K562 (cell line): ENCODE measurements at regions not wholly inside any gene's neighbourhood (a gene's known extent, or its start where the extent isn't known, plus 50 kb on each side); places are given as distances from the start of the nearest gene placed in this dataset.

ENCODE experiments used
- POLR2A ChIP-seq: fragments of 450-650 bp; conservative IDR thresholded peaks from 2 replicates; pipeline ENCODE4 v1.6.1; 2016
- RAD21 ChIP-seq, 2 experiments: fragments of 250-450 bp in 1 of 2; fragments of 450-650 bp in 1 of 2; sonication (Bioruptor Pico) in 1 of 2; formaldehyde crosslinking in 1 of 2; IDR thresholded peaks in 1 of 2; conservative IDR thresholded peaks in 1 of 2; 2 replicates each; pipeline versions ENCODE4 v1.4.0 to v1.8.0; 2020 to 2022; ENCODE audit warnings: mild to moderate bottlenecking in 2 of 2, moderate library complexity in 1 of 2
- TF ChIP-seq, protein P1 (sequence below): fragments of 250-450 bp; sonication (Bioruptor Pico); IDR thresholded peaks from 2 replicates; pipeline ENCODE4 v1.9.0; 2021; ENCODE audit warnings: mild to moderate bottlenecking, inconsistent platforms

DNA sequence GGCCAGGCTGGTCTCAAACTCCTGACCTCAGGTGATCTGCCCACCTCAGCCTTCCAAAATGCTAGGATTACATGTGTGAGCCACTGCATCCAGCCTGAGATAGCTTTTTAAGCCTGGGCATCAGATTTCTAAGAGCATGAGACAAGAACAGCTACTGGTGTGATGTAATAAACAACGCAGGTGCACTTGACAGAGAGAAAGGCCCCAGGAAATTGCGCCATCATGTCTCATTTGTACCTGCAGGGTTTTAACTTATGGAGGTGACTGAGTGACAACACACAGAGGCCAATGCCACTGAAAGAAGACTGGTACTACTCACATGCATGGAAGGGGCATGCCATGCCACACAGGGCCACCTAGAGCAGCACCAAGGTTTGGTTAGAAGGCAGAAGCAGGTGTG, 209.4 kb downstream of the SP3 start:
- TF ChIP-seq RAD21 (CRISPR knock-in tag; conservative IDR thresholded peaks at IDR 0.05 in 1 of 2, IDR thresholded peaks at IDR 0.05 in 1 of 2) (no peak), POLR2A (no peak)
- TF ChIP-seq, protein P1, sequence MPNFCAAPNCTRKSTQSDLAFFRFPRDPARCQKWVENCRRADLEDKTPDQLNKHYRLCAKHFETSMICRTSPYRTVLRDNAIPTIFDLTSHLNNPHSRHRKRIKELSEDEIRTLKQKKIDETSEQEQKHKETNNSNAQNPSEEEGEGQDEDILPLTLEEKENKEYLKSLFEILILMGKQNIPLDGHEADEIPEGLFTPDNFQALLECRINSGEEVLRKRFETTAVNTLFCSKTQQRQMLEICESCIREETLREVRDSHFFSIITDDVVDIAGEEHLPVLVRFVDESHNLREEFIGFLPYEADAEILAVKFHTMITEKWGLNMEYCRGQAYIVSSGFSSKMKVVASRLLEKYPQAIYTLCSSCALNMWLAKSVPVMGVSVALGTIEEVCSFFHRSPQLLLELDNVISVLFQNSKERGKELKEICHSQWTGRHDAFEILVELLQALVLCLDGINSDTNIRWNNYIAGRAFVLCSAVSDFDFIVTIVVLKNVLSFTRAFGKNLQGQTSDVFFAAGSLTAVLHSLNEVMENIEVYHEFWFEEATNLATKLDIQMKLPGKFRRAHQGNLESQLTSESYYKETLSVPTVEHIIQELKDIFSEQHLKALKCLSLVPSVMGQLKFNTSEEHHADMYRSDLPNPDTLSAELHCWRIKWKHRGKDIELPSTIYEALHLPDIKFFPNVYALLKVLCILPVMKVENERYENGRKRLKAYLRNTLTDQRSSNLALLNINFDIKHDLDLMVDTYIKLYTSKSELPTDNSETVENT (CRISPR knock-in tag), result no peak
